Mesendoderm (in vitro differentiated cells): ENCODE measurements at regions not wholly inside any gene's neighbourhood (a gene's known extent, or its start where the extent isn't known, plus 50 kb on each side); places are given as distances from the start of the nearest gene placed in this dataset.

ENCODE experiments used
- DNase-seq: peaks from one replicate; pipeline ENCODE4 v3.0.0; 2013
- H2AK5ac ChIP-seq: 2 replicates; pipeline ENCODE4 v1.6.1; 2013; ENCODE audit warnings: low read length, inconsistent platforms
- H2BK120ac ChIP-seq: 2 replicates; pipeline ENCODE4 v1.6.1; 2013; ENCODE audit warnings: low read depth, mild to moderate bottlenecking, low read length, moderate library complexity, mixed read lengths
- H2BK15ac ChIP-seq: replicated peaks from 2 replicates; pipeline ENCODE4 v1.6.1; 2013; ENCODE audit warnings: low read depth, mild to moderate bottlenecking, moderate library complexity
- H2BK5ac ChIP-seq: 2 replicates; pipeline ENCODE4 v1.6.1; 2013; ENCODE audit warnings: low read length, inconsistent platforms
- H3K18ac ChIP-seq: 2 replicates; pipeline ENCODE4 v1.6.1; 2013; ENCODE audit warnings: mild to moderate bottlenecking, low read length, mixed read lengths
- H3K23ac ChIP-seq: one replicate; pipeline ENCODE4 v1.6.1; 2013; ENCODE audit warnings: low read length
- H3K27ac ChIP-seq: 2 replicates; pipeline ENCODE4 v1.5.1; 2013; ENCODE audit warnings: low read depth, mild to moderate bottlenecking, inconsistent platforms, low read length, moderate library complexity
- H3K27me3 ChIP-seq: 2 replicates; pipeline ENCODE4 v1.6.1; 2013; ENCODE audit warnings: low read length, control low read depth, mild to moderate bottlenecking, inconsistent platforms; ENCODE audit not compliant: insufficient read depth, poor library complexity
- H3K36me3 ChIP-seq: 2 replicates; pipeline ENCODE4 v1.6.1; 2013; ENCODE audit warnings: low read length, inconsistent platforms; ENCODE audit not compliant: control insufficient read depth, insufficient read depth
- H3K4ac ChIP-seq: one replicate; pipeline ENCODE4 v1.6.1; 2013; ENCODE audit warnings: low read depth, mild to moderate bottlenecking, low read length, moderate library complexity
- H3K4me1 ChIP-seq: 2 replicates; pipeline ENCODE4 v1.6.1; 2013; ENCODE audit warnings: low read depth, low read length, inconsistent platforms; ENCODE audit not compliant: control insufficient read depth
- H3K4me2 ChIP-seq: 2 replicates; pipeline ENCODE4 v1.6.1; 2013; ENCODE audit warnings: low read length
- H3K4me3 ChIP-seq: 2 replicates; pipeline ENCODE4 v1.5.1; 2013; ENCODE audit warnings: mild to moderate bottlenecking, low read length
- H3K56ac ChIP-seq: one replicate; pipeline ENCODE4 v1.6.1; 2013; ENCODE audit warnings: low read length
- H3K79me1 ChIP-seq: 2 replicates; pipeline ENCODE4 v1.6.1; 2013; ENCODE audit warnings: low read length, inconsistent platforms
- H3K79me2 ChIP-seq: 2 replicates; pipeline ENCODE4 v1.6.1; 2013; ENCODE audit warnings: mild to moderate bottlenecking, low read length; ENCODE audit not compliant: control insufficient read depth, insufficient read depth
- H3K9ac ChIP-seq: 2 replicates; pipeline ENCODE4 v1.6.1; 2013; ENCODE audit warnings: low read length, inconsistent platforms
- H4K5ac ChIP-seq: one replicate; pipeline ENCODE4 v1.6.1; 2013; ENCODE audit warnings: low read length
- H4K8ac ChIP-seq: one replicate; pipeline ENCODE4 v1.6.1; 2013; ENCODE audit warnings: low read depth, mild to moderate bottlenecking, control low read depth, low read length, moderate library complexity
- WGBS: extraction: QIAGEN DNeasy Blood & Tissue Kit; methylation state at CpG from one replicate; pipeline ENCODE4 v1.1.7; 2013; ENCODE audit warnings: low lambda C conversion rate, missing lambda C conversion rate; ENCODE audit not compliant: insufficient coverage; ENCODE audit errors: extremely low coverage; 5-methylcytosine and 5-hydroxymethylcytosine counted together

- no peak overlapping the region for H3K27ac ChIP-seq
- no peak overlapping the region for H2BK15ac ChIP-seq
- no peak overlapping the region for H3K4me2 ChIP-seq
- no peaks in the 10 kb centered on the region for H3K79me2 ChIP-seq
- H3K36me3 ChIP-seq, result no peaks in the 10 kb centered on the region
- H2BK5ac ChIP-seq, result no peak overlapping the region
- no CpG with 5 or more reads among the region's 1 CpG for WGBS
- no peak overlapping the region for H3K18ac ChIP-seq
- no peak overlapping the region for H3K56ac ChIP-seq
- H4K5ac ChIP-seq, result no peak overlapping the region
- H4K8ac ChIP-seq, result no peak overlapping the region
- H2AK5ac ChIP-seq, result no peak overlapping the region
- H2BK120ac ChIP-seq, result no peak overlapping the region
- H3K79me1 ChIP-seq, result no peaks in the 10 kb centered on the region
- H3K4me1 ChIP-seq, result no peaks in the 10 kb centered on the region
- no peak overlapping the region for H3K9ac ChIP-seq
- H3K4ac ChIP-seq, result no peak overlapping the region
- no peak overlapping the region for H3K4me3 ChIP-seq
- no peak for DNase-seq
- H3K23ac ChIP-seq, result no peak overlapping the region
- no peaks in the 10 kb centered on the region for H3K27me3 ChIP-seq
Measured at GRCh38 chr16:35510701-35511100, 2051.3 kb downstream of the TP53TG3F start.

DNA sequence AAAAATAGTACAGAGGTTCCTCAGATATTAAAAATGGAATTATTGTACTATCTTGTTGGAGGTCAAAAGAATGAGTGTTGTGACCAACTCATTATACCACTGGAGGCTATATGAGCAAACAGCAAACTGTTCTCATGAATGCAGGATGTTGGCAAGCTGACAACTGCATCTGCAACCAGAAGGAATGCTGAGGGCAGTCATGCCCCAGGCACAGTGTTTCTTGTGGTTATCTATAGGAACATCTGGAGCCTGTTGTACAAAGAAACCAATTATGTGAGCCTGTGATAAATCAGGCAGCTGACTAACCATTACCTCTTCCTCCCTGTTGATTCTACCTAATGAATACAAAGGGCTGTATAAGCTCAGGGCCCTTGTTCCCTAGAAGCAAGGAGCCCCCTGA lies 2057.1 kb downstream of the TP53TG3F start:
- no peaks in the 10 kb centered on the region for H3K27me3 ChIP-seq
- H3K18ac ChIP-seq, result no peak overlapping the region
- H3K79me1 ChIP-seq, result no peaks in the 10 kb centered on the region
- no peak overlapping the region for H2BK5ac ChIP-seq
- no peak overlapping the region for H2BK120ac ChIP-seq
- no peak overlapping the region for H3K23ac ChIP-seq
- no peaks in the 10 kb centered on the region for H3K4me1 ChIP-seq
- no peak overlapping the region for H3K4me3 ChIP-seq
- no peak overlapping the region for H3K9ac ChIP-seq
- H2BK15ac ChIP-seq, result no peak overlapping the region
- no peak overlapping the region for H3K4me2 ChIP-seq
- no peak overlapping the region for H4K5ac ChIP-seq
- no peak overlapping the region for H2AK5ac ChIP-seq
- H3K4ac ChIP-seq, result no peak overlapping the region
- no peaks in the 10 kb centered on the region for H3K36me3 ChIP-seq
- no peak overlapping the region for H3K56ac ChIP-seq
- H4K8ac ChIP-seq, result no peak overlapping the region
- no peak overlapping the region for H3K27ac ChIP-seq
- DNase-seq, result no peak
- H3K79me2 ChIP-seq, result no peaks in the 10 kb centered on the region

DNA sequence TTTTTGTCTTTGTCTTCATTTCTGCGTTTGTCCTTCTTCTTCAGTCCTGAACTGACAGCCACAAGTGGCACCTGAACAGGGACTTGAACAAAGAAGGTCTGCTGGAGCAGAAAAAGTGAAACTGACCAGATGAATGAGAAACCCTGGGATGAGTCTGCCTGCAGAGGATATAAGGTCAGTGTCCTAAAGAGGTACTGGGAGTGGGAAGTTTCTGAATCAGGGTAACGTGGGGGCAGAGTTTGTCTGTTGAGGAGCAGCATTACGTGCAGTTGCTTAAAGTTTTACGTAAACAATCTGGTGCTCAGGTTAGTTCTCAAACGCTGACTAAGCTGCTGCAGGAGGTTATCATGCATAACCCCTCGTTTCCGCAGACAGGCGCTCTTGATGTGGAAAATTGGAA lies 2057.6 kb downstream of the TP53TG3F start:
- Histone ChIP-seq H3K23ac (no peak overlapping the region), H3K4me3 (no peak overlapping the region), H3K18ac (no peak overlapping the region), H3K4me1 (no peaks in the 10 kb centered on the region), H3K79me1 (no peaks in the 10 kb centered on the region), H3K36me3 (no peaks in the 10 kb centered on the region), H3K9ac (no peak overlapping the region), H3K27ac (no peak overlapping the region), H2AK5ac (no peak overlapping the region), H3K4me2 (no peak overlapping the region), H4K5ac (no peak overlapping the region), H4K8ac (no peak overlapping the region), H3K79me2 (no peaks in the 10 kb centered on the region), H3K4ac (no peak overlapping the region), H3K27me3 (no peaks in the 10 kb centered on the region), H2BK15ac (no peak overlapping the region), H2BK5ac (no peak overlapping the region), H3K56ac (no peak overlapping the region), H2BK120ac (no peak overlapping the region)
- WGBS, result no CpG with 5 or more reads among the region's 8 CpGs
- DNase-seq, result no peak

DNA sequence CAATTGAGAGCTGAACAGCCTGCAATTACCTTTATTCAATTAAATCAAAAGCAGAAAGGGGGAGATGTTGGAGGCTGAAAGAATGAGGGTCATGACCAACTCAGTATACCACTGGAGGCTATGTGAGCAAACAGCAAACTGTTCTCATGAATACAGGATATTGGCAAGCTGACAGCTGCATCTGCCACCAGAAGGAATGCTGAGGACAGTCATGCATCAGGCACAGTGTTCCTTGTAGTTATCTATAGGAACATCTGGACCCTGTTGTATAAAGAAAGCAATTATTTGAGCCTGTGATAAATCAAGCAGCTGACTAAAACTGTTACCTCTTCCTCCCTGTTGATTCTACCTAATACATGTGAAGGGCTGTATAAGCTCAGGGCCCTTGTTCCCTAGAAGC lies 2064.6 kb downstream of the TP53TG3F start:
- Histone ChIP-seq H3K36me3 (no peaks in the 10 kb centered on the region), H3K79me2 (no peaks in the 10 kb centered on the region), H3K79me1 (no peaks in the 10 kb centered on the region), H4K5ac (no peak overlapping the region), H2BK15ac (no peak overlapping the region), H4K8ac (no peak overlapping the region), H2AK5ac (no peak overlapping the region), H3K9ac (no peak overlapping the region), H3K18ac (no peak overlapping the region), H3K4me1 (no peaks in the 10 kb centered on the region), H2BK120ac (no peak overlapping the region), H3K4me2 (no peak overlapping the region), H3K56ac (no peak overlapping the region), H3K27me3 (no peaks in the 10 kb centered on the region), H2BK5ac (no peak overlapping the region), H3K27ac (no peak overlapping the region), H3K4me3 (no peak overlapping the region), H3K4ac (no peak overlapping the region), H3K23ac (no peak overlapping the region)
- DNase-seq, result no peak

- WGBS, result no CpG with 5 or more reads among the region's 26 CpGs
- no peaks in the 10 kb centered on the region for H3K79me1 ChIP-seq
- H3K23ac ChIP-seq, result no peak overlapping the region
- no peaks in the 10 kb centered on the region for H3K4me1 ChIP-seq
- no peak overlapping the region for H2BK15ac ChIP-seq
- H3K4ac ChIP-seq, result no peak overlapping the region
- no peaks in the 10 kb centered on the region for H3K36me3 ChIP-seq
- no peak overlapping the region for H4K5ac ChIP-seq
- H3K56ac ChIP-seq, result no peak overlapping the region
- H4K8ac ChIP-seq, result no peak overlapping the region
- H3K27ac ChIP-seq, result no peak overlapping the region
- no peak overlapping the region for H3K4me3 ChIP-seq
- H3K79me2 ChIP-seq, result no peaks in the 10 kb centered on the region
- no peak overlapping the region for H2AK5ac ChIP-seq
- H3K9ac ChIP-seq, result no peak overlapping the region
- no peak overlapping the region for H3K4me2 ChIP-seq
- no peak overlapping the region for H3K18ac ChIP-seq
- no peak for DNase-seq
- H2BK120ac ChIP-seq, result no peak overlapping the region
- H3K27me3 ChIP-seq, result no peaks in the 10 kb centered on the region
- no peak overlapping the region for H2BK5ac ChIP-seq
Measured at GRCh38 chr16:35525979-35526590, 2066.7 kb downstream of the TP53TG3F start.

DNA sequence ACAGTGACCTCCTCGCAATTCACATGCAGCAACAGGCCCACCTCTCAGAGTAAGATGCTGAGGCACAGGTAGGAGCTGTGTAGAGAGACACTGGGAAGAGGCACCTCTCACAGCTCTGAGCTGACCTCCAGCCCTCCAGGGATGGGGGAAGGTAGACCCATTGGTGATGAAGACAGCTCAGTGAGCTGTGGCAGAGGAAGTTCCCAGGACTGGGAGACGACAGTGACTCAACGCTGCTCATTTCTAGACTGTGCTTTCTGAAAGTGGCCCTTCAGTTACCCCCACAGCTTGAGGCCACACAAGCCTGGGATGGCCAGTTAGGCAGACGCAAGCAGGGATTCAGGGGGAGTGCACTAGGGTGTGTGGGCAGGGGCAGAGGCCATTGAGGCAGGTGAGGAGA lies 2073.2 kb downstream of the TP53TG3F start:
- Histone ChIP-seq H3K4me1 (no peaks in the 10 kb centered on the region), H4K8ac (no peak overlapping the region), H2BK5ac (no peak overlapping the region)

More for the DNA sequence above, 2073.2 kb downstream of the TP53TG3F start:
- H2AK5ac ChIP-seq, result no peak overlapping the region
- H3K18ac ChIP-seq, result no peak overlapping the region
- no peaks in the 10 kb centered on the region for H3K27me3 ChIP-seq
- H4K5ac ChIP-seq, result no peak overlapping the region
- no peak overlapping the region for H3K4me3 ChIP-seq
- no peak overlapping the region for H3K23ac ChIP-seq
- H2BK120ac ChIP-seq, result no peak overlapping the region
- H3K9ac ChIP-seq, result no peak overlapping the region
- no peaks in the 10 kb centered on the region for H3K36me3 ChIP-seq
- H3K4ac ChIP-seq, result no peak overlapping the region
- H3K79me2 ChIP-seq, result no peaks in the 10 kb centered on the region
- H3K4me2 ChIP-seq, result no peak overlapping the region
- H2BK15ac ChIP-seq, result no peak overlapping the region
- H3K27ac ChIP-seq, result no peak overlapping the region
- no CpG with 5 or more reads among the region's 4 CpGs for WGBS
- H3K56ac ChIP-seq, result no peak overlapping the region
- H3K79me1 ChIP-seq, result no peaks in the 10 kb centered on the region
- no peak for DNase-seq
